Neural crest cell (in vitro differentiated cells): ENCODE measurements at regions not wholly inside any gene's neighbourhood (a gene's known extent, or its start where the extent isn't known, plus 50 kb on each side); places are given as distances from the start of the nearest gene placed in this dataset.

Experiments used
- DNase-seq: peaks from one replicate; pipeline ENCODE4 v3.0.0; 2021; ENCODE audit warnings: low read depth, mixed read lengths, low spot score
- H3K27ac Mint-ChIP-seq: one replicate; pipeline ENCODE4 v1.8.0; 2021; ENCODE audit warnings: mild to moderate bottlenecking, mixed read lengths; ENCODE audit not compliant: unreplicated experiment
- H3K27me3 Mint-ChIP-seq: 2 replicates; pipeline ENCODE4 v1.8.0; 2021; ENCODE audit warnings: low read depth, mild to moderate bottlenecking, mixed read lengths
- H3K36me3 Mint-ChIP-seq: 2 replicates; pipeline ENCODE4 v1.8.0; 2021; ENCODE audit warnings: low read depth, mild to moderate bottlenecking, mixed read lengths
- H3K4me1 Mint-ChIP-seq: 2 replicates; pipeline ENCODE4 v1.8.0; 2021; ENCODE audit warnings: mixed read lengths
- H3K4me3 Mint-ChIP-seq: one replicate; pipeline ENCODE4 v1.8.0; 2021; ENCODE audit warnings: mild to moderate bottlenecking, mixed read lengths
- H3K9me3 Mint-ChIP-seq: 2 replicates; pipeline ENCODE4 v1.8.0; 2021; ENCODE audit warnings: mixed read lengths
- TF ChIP-seq, protein P1 (sequence below): fragments of 200-600 bp; sonication (generic); conservative IDR thresholded peaks from 2 replicates; pipeline ENCODE4 v1.5.0; 2021; ENCODE audit warnings: antibody characterized with exemption, mild to moderate bottlenecking

DNA sequence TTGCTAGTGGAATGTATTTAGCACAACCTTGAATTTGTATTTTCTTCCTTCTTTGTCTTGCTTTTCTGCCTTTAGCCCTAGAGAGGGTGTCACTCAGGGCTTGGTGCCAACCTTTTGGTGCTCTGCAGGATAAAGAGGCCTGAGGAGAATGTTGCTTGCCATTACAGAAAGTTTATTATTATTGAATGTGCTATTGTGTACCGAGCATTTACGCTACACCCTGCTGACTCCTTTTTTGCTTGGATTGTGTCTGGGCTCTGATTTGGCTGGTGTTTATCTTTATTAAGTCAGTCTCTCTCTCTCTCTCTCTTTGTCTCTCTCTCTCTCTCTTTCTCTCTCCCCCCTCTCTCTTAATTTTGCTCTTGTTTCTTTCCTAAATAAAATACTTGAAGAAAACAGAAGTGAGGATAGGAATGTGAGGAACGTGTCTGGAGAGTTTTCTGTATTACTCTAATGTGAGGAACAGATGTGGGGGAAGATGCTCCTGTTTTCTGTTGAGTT is 284.4 kb upstream of the PHYHIPL start:
- Mint-ChIP-seq H3K4me1 (no peaks in the 10 kb centered on the region), H3K36me3 (no peaks in the 10 kb centered on the region), H3K27ac (no peak overlapping the region), H3K9me3 (no peaks in the 10 kb centered on the region), H3K4me3 (no peak overlapping the region), H3K27me3 (peaks cover 5% of the 10 kb centered on the region)
- TF ChIP-seq, protein P1, sequence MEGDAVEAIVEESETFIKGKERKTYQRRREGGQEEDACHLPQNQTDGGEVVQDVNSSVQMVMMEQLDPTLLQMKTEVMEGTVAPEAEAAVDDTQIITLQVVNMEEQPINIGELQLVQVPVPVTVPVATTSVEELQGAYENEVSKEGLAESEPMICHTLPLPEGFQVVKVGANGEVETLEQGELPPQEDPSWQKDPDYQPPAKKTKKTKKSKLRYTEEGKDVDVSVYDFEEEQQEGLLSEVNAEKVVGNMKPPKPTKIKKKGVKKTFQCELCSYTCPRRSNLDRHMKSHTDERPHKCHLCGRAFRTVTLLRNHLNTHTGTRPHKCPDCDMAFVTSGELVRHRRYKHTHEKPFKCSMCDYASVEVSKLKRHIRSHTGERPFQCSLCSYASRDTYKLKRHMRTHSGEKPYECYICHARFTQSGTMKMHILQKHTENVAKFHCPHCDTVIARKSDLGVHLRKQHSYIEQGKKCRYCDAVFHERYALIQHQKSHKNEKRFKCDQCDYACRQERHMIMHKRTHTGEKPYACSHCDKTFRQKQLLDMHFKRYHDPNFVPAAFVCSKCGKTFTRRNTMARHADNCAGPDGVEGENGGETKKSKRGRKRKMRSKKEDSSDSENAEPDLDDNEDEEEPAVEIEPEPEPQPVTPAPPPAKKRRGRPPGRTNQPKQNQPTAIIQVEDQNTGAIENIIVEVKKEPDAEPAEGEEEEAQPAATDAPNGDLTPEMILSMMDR, result no peak
- DNase-seq, result no peak

DNA sequence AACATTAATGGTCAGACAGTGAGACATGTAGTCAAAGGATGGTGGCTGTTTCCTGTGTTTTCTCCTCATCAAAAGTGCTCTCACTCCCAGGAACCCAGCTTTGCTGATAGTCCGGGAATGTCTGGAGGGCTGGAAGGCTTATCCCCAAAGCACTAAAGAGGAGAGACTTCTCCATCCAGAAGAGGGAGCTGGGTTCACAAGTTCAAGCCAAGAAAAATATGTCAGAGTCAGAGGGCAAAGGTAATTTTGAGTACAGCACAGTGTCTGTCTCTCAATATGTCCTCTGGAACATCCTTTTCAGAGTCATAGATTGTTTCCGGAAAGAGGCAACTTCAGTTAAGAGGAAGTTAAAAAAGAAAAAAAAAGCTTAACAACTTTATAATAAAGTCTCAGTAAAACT is 281.5 kb upstream of the PHYHIPL start:
- H3K27me3 Mint-ChIP-seq, result peaks cover 5% of the 10 kb centered on the region
- no peak for DNase-seq
- H3K27ac Mint-ChIP-seq, result no peak overlapping the region
- no peaks in the 10 kb centered on the region for H3K4me1 Mint-ChIP-seq
- H3K4me3 Mint-ChIP-seq, result no peak overlapping the region
- H3K9me3 Mint-ChIP-seq, result peaks cover 2% of the 10 kb centered on the region
- H3K36me3 Mint-ChIP-seq, result no peaks in the 10 kb centered on the region
- TF ChIP-seq, protein P1, result no peak

DNA sequence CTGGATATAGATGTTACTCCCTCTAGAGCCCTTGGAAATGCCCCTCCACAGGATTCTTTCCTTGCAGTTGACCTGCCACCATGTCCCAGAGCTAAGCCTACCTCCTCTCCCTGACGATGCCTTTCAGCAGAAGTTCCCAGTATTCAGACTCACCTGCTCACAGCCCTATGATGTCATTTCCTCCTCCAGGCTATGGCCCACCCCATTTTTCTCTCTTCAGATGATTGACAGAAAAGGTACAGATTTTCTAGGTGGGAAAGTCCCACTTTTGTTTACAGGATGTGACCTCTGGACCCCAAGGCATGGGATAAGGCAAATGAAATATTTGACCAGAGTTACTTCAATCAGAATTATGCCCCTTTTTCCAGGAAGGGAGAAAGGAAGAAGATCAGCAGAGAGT is 280.2 kb upstream of the PHYHIPL start:
- Mint-ChIP-seq H3K9me3 (peaks cover 5% of the 10 kb centered on the region), H3K4me1 (no peaks in the 10 kb centered on the region), H3K27ac (no peak overlapping the region), H3K36me3 (peaks cover 2% of the 10 kb centered on the region), H3K27me3 (peaks cover under 1% of the 10 kb centered on the region), H3K4me3 (no peak overlapping the region)
- TF ChIP-seq, protein P1, result no peak
- DNase-seq, result no peak

DNA sequence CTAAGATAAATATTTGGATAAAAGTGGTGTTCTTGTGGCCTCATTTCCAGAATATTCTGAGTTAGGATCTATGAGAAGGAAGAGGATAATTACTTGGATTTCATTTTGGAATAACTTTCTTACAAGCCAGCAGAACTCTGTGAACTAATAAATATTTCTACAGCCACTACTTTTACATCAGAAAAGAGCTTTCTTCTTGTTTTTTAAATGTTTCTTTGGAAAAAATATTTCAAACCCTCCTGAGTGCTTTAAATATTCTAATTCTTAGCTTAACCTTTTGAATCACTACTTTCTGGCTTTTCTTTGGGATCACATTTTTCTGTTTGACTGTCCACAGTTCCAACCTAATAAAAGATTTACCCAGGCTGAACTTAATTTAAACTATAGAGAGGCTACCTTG is 279.2 kb upstream of the PHYHIPL start:
- no peaks in the 10 kb centered on the region for H3K27me3 Mint-ChIP-seq

DNA sequence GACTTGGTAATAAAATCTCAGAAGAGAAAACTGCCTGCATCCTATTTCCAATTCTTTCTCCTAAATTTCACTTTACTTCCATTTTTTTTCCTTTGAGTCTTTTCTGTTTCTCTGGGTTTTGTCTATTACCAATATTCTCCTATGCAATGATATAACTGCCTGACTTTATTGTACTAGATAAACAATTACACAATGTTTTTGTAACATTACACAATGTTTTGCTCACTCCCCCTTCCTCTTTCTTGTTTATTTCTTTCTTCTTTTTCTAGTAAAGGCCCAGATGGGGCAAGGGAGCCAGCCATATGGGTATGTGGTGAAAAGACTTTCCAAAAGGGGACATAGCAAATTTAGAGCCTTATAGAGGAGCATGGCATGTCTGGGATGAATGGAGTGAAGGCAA is 278.7 kb upstream of the PHYHIPL start:
- Mint-ChIP-seq H3K9me3 (peaks cover 11% of the 10 kb centered on the region), H3K27me3 (no peaks in the 10 kb centered on the region), H3K4me1 (no peaks in the 10 kb centered on the region), H3K4me3 (no peak overlapping the region), H3K27ac (no peak overlapping the region), H3K36me3 (peaks cover 2% of the 10 kb centered on the region)
- DNase-seq, result no peak
- TF ChIP-seq, protein P1, result no peak

More for the DNA sequence above, 279.2 kb upstream of the PHYHIPL start:
- peaks cover 11% of the 10 kb centered on the region for H3K9me3 Mint-ChIP-seq
- DNase-seq, result no peak
- no peaks in the 10 kb centered on the region for H3K4me1 Mint-ChIP-seq
- H3K4me3 Mint-ChIP-seq, result no peak overlapping the region
- TF ChIP-seq, protein P1, result no peak
- H3K36me3 Mint-ChIP-seq, result peaks cover 2% of the 10 kb centered on the region
- H3K27ac Mint-ChIP-seq, result no peak overlapping the region
